Fibroblast of lung (primary cell): ENCODE measurements at regions not wholly inside any gene's neighbourhood (a gene's known extent, or its start where the extent isn't known, plus 50 kb on each side); places are given as distances from the start of the nearest gene placed in this dataset.

Experiments
- CTCF ChIP-seq, 2 donors: IDR thresholded peaks in 1 of 2; conservative IDR thresholded peaks in 1 of 2; 1 replicate in 1 of 2; 2 replicates in 1 of 2; pipeline ENCODE4 v1.5.1; 2011 to 2012; ENCODE audit warnings: low read length in 2 of 2, control low read depth in 1 of 2, inconsistent platforms in 1 of 2, low read depth in 1 of 2, mild to moderate bottlenecking in 1 of 2
- EZH2 ChIP-seq: IDR thresholded peaks from 2 replicates; pipeline ENCODE4 v1.5.1; 2012; ENCODE audit warnings: low read length, control low read depth, mild to moderate bottlenecking; ENCODE audit errors: missing control alignments

GRCh38 chr4:155592179-155592937, 74.3 kb upstream of the GUCY1A1 start:
- TF ChIP-seq CTCF (conservative IDR thresholded peaks at IDR 0.05 in 1 of 2, IDR thresholded peaks at IDR 0.05 in 1 of 2; ENCODE audit: low read depth in 1 of 2, low read length in 2 of 2) (no peak), EZH2 (no peak)
